GM19238 (cell line): ENCODE measurements at regions not wholly inside any gene's neighbourhood (a gene's known extent, or its start where the extent isn't known, plus 50 kb on each side); places are given as distances from the start of the nearest gene placed in this dataset.
"Not testable (repeated sequence)": the region's sequence is repeated elsewhere in the genome, so short reads cannot be mapped to it uniquely, and the experiment has no call there.

Experiments used
- DNase-seq: peaks from one replicate; pipeline ENCODE4 v3.0.0; 2011; ENCODE audit warnings: low spot score; ENCODE audit not compliant: insufficient read length

DNA sequence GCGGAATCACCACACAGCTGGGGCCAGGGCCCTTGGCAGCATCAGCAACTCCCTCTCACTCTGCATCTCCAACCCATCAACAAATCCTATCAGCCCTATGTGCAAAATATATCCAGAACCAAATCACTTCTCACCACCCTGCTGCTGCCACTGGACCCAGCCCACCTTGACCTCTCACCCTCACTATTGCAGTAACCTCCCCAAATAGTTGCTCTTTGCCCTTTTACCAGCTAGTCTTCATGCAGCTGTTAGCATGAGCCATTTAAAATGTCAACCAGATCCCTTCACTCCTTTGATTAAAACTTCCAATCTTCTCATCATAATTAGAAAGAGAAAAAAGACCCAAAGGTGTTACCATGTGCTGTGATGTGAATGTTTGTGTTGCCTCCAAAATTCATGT lies 155.7 kb upstream of the IRF2BP2 start:
- DNase-seq = no peak

DNA sequence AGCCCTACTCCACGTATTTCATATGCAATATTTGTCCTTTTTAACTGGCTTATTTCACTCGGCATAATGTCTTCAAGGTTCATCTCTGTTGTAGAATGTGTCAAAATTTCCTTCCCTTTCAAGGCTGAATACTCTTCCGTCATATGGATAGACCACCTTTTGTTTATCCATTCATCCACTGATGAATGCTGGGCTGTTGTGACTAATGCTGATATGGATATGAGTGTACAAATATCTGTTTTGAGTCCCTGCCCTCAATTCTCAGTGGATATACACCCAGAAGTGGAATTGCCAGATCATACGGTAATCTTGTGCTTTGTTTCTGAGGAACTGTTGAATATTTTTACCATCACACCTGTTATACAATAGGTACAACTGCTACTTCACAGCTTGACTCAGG lies 155.2 kb upstream of the IRF2BP2 start:
- DNase-seq = no peak

DNA sequence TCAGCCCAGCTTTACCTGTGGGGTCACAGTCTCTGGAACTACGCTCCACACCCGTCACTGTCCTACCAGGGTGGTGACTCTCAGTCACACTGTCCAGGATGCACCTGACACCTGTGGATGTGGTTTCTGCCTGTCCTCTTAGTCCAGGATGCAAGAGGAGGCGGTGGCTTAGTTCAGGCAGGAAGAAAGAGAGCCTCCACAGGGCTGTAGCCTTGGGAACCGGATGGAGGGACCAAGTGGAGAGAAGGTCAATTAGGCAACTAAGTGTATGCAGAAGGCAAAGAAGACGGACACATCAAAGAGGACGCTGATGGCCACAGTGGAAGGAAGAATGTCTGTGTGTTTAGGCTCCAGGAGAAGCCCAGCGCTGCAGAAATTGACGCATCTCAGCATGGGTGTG lies 153.9 kb upstream of the IRF2BP2 start:
- DNase-seq = no peak

DNA sequence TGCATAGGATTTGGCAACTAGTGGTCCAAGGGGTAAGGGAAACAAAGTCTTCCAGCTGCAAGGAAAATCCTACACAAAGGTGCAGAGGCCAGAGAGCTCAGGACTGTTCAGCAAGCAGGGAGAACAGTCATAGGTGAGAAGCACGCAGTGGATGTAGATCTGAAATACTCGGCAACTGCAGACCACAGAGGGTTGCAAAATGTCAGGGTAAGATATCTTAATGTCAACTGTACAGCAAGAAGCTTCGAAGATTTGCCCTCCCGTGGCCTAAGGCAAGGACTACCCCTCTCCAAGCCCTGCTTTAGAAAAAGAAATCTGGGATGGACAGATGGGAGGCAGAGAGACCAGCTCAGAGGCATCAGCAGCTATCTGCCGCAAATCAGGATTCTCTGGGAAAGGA lies 153.4 kb upstream of the IRF2BP2 start:
- no peak for DNase-seq

DNA sequence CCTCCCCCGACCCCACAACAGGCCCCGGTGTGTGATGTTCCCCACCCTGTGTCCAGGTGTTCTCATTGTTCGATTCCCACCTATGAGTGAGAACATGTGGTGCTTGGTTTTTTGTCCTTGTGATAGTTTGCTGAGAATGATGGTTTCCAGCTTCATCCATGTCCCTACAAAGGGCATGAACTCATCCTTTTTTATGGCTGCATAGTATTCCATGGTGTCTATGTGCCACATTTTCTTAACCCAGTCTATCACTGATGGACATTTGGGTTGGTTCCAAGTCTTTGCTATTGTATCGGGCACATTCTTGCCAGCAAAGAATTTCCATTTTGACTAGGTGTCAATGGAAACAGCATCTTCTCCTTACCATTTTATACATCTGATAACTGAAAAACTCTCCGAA lies 152.1 kb upstream of the IRF2BP2 start:
- DNase-seq = not testable (repeated sequence)

DNA sequence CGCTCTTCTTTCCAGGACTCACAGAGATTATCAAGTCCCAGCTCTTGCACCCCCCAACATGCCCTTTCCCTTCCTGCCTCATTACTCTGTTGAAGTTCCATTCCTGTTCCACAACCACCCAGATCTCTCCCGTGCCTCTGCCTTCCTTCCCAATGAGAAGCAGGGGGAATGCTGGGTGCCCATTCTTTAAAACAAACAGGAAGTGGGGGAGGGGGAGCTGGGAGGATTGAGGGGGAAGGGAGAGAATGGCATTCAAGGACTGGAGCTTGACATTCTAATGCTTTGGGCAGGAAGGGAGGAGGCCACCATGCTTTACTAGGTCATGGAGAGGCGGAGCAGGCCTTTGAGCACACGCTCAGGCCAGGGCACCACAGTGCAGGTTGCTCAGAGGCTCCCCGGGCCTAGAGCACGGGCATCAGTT lies 150.3 kb upstream of the IRF2BP2 start:
- DNase-seq = no peak

DNA sequence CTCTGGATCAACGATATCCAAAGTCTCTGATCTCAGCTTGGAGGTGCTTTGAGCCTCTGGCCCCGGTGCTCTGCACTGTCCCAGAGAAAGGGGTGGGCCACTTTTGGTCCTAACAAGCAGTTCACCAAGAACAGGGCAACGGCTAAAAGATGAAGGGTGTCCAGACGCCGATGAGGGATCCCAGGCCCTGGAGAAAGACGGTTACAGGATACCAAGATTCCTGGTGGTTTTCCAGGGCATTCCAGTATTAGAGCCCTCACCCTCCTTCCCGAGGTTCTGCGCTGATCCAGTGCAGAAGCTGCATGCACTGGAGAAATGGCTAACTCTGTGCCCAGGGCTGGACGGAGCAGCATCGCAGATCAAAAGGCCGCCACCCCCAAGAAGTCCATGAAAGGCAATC lies 149.9 kb upstream of the IRF2BP2 start:
- no peak for DNase-seq

DNA sequence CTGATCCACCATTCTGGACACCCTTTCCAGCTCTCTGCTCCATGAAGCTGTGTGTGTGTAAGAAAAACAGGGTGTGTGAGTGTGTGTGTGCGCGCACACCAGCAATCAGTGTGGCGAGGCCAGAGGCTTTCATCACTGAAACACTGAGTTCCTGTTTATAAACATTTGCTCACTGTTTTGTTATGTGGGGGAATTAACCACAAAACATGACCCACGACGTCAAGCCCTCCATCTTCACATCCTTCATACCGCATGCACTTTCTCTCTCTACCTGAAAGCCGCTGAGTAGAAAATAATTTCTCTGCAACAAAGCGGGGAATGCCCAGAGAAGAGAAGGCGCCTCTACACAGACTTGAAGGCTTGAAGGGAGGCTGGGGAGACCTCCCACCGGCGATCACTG lies 148.9 kb upstream of the IRF2BP2 start:
- DNase-seq = no peak

DNA sequence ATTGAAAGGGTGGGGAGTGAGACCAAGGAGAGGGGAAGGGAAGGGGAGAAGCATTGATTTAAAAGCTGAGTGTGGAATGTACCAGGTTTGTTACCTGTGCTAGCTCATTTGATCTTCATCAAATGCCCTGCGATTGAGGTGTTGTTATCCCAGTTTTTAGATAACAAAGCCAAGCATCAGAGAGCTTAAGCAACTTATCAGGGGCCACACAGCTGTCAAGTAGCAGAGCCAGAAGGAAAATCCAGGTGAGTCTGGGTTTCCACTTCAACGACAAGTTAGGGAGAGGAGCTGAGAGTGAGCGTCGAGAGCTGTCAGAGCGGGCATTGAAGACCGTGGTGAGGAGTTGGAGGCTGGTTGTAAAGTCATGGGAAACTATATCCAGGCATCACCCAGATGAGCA lies 146.9 kb upstream of the IRF2BP2 start:
- DNase-seq = no peak

DNA sequence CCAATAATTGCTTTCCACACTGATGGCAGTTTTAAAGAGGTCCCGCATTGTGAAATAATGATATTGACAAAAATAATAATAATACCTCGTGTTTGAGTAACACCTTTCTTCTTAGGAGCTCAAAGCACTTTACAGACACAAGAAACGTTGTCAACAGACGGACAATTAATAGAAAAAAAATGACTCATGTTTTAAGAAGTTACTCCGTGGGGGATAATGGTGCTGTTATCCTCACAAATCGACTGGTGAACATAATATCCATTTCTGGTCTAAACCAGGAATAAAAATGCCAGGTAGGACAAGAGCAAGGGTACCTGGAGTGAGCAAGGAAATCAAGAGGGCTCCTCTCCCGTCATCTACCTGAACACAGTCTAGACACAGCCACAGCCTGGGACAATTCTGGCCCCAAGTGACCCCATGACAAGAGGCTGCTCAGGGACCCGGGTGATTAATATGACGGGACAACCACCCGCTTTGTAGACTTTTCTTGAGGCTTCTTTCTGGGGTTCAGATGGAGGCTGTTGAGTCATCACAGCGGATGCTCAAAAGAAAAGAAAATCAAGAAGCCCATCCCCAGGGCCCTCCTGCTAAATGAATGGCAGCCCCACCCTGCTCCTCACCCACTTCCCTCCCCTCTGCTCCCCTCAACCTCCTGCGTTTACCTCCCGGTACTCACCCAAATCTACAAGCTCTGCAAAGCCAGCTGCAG lies 146.2 kb upstream of the IRF2BP2 start:
- no peak for DNase-seq

DNA sequence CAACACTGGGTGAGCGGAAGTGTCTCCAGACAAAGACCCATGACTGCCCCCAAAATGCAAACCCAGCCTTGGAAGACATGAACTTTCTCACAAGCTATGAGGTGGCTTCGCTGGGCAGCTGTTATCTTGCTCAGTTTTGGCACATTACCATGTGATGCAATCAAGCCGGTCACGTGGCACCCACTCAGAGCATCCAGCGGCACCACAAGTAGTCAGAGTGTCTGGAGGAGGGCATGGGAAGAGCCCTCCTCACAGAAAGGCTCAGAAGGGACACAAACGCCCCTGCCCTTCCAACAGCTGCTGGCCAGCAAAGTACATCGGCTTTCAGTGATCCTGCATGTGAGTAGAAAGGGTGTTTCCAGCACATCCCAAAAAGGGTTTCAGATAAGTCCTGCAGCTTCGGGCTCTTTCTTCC lies 145.5 kb upstream of the IRF2BP2 start:
- DNase-seq = no peak

DNA sequence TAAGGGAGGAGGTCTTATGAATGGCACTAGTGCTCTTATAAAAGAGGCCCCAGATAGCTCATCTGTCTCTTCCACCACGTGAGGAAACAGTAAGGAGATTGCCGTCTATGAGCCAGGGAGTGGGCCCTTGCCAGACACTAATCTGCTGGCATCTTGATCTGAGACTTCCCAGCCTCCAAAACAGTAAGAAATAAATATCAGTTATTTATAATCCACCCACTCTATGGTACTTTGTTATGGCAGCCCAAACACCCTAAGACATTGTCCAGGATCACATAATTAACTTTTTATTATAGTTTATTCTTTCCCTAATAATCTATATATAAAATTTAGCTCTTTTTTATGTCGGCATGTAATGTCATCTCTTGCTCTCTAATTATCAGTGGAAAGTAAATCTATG lies 144.0 kb upstream of the IRF2BP2 start:
- no peak for DNase-seq

DNA sequence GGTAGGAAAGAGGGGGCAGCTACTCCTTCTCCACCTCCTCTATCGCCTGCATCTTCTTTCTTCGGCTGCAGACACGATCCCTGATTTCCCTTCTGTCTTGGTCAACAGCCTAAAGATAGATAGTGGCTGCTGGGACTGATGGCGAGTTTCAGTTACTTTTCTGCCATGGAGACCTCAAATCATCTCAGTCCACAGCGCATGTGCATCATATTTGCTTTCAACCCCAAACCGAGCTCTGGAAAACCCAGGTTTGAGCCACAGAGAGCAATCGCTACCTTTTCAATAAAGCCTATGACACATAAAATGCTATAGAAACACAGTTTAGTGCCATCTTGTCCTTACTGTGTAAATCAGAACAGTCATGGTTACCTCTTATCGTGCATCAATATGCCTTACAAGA lies 142.9 kb upstream of the IRF2BP2 start:
- no peak for DNase-seq

DNA sequence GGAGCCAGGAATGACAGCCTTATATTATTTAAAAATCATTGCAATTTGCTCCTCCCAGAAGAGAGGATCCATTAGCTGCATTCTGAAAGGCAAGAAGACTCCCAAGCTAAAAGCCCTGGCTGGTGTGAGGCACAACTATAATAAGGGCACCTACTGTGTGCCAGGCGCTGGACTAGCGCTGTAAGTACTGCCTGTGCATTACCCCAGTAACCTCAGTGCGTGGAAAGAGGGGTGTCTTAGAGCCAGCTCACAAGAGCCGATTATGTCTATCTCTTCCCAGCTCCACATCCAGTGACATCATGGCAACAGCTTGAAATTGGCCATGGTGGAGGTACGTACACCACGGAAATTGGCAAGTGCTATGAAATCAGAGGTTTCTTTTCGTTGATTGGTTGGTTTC lies 141.7 kb upstream of the IRF2BP2 start:
- DNase-seq = no peak

DNA sequence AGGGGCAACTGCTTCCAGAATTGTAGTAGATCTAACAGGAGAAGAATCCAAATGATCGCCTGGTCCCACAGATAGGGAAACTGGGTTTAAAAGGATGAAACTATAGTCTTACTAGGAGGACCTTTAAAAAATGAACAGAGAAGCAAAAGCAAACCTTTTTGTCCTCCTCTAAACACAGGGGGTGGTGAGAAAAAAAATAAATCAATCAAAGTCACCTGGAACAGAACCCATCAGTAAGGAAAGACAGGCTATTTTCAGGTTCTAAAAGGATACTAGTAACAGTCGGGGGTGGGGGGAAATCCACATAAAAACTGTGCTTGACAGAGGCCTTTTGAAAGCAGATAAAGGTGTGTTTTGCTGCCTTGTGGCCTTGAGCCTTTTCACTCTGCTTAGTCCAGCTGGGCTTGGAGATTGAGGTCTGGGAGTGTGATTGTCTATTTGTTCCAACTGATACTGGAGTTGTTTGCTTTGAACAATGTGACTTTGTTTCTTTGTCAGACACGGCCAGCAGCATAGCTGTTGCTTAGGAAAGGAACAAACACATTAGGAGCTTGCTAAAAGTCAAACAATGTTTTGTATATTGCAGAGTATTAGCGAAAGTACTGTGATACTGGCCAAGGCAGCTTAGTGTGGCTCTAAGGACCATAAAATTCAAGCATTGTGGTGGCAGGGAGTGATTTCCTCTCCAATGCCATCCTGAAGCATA lies 141.1 kb upstream of the IRF2BP2 start:
- no peak for DNase-seq

DNA sequence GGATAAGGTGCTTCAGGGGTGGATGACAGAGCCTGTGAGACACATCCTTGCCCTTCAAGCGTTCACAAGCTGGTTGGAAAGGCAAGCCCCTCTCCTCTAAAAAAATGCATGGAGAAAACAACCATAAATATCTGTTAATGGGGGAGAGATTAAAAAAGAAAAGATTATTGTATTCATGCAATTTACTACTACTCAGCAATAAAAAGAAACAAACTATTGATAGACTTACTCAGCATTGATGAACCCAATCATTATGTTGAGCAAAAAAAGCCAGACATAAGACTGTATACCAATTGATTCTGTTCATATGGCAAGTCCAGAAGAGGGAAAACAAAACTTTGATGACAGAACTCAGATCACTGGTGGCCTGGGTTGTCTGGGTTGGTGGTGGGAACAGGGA lies 138.7 kb upstream of the IRF2BP2 start:
- no peak for DNase-seq

DNA sequence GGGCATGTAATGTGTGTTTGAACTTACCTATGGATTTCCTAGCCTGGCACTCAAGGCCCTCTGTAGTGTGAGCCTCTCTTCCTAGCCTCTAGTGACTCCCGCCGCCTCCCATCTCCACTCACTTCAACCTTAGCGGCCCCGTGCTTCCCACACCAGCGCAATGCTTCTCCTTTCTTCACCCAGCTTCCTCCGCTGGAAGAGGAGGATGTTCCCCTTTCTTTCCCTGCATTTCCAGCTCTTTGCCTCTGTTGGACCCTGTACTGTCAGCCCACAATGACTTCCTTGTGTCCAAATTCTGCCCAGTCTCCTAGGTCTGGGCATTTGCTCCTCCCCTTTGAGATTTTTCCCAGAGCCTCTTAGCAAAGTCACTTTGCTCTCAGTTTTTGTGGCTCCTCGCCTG lies 138.1 kb upstream of the IRF2BP2 start:
- DNase-seq = no peak

DNA sequence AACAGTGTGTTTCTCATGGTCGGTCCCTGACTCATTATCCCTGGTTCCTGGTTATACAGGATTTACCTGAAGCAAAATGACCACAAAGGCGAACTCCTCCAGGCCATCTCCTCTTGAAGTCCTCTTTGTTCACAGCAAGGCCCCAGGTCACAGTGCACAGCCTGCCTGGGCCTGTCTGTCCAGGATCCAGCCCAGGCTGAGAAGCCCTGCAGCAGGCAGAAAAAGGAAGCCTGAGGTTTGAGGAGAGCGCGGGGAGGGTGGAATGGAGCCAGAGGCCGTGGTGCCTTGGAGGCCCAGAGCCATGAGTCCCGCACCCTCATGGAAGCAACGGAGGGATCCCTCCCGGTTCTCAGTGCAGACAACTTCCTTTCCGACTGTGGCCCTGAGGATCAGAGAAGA lies 136.8 kb upstream of the IRF2BP2 start:
- no peak for DNase-seq

DNA sequence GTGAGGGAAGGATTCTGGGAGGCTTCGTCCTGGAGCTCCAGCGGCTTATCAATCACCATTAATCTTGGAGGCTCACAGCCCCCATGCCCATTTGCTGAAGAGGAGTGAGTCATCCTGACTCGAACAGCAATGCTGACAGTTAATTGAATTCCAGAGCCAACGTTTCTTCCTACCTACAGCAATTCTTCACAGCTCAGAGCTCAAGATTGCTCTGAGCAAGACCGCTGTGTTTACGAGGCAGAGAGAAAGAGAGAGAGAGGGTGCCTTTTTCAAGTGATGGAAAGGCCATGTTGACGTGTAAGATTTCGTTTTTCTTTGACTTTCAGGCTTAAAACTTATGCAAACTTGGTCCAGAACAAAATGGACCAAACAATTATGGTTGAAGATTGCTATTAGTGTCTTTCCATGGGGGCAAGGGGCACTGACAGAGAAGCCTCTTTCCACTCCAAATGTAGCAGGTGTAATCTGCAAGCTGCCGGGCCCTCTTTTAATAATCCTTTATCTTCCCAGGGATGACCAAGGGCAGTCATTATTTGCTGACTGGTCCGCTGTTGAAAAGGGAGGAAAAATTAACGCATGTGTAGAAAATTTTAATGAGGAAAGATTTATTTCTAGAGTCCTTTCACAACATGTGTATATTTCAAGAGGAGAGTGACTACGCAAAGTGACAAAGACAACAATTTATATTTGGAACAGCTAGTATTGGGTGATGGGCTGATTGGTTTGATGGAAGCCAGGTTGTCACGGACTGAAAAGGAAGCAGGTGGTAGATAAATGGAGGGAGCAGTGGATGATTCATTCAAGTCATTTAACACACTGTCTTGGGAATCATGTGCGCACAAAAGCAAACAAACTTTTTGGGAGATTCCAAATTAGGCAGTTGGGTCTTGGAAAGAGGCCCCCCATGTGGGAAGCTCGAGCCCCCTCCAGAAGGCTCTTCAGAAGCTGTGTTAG lies 136.1 kb upstream of the IRF2BP2 start:
- DNase-seq = no peak

DNA sequence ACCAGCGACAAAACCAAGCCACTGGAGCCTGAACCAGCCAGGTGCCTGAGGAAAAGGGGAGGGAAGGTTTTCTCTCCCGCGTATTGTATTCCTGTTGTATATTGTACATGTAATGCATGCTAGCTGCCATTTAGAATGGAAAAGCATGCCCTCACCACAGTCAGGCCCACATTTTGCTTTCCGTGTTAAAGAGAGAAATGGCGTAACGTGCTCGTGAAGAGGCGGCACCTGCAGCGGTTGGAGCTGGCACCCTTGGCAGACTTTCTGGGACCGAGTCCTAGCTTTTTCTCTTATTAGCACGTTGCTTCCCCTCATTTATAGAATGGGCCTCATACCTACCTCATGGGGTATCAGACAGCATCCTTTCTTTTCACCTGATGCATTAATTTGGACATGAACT lies 135.3 kb upstream of the IRF2BP2 start:
- DNase-seq = no peak

DNA sequence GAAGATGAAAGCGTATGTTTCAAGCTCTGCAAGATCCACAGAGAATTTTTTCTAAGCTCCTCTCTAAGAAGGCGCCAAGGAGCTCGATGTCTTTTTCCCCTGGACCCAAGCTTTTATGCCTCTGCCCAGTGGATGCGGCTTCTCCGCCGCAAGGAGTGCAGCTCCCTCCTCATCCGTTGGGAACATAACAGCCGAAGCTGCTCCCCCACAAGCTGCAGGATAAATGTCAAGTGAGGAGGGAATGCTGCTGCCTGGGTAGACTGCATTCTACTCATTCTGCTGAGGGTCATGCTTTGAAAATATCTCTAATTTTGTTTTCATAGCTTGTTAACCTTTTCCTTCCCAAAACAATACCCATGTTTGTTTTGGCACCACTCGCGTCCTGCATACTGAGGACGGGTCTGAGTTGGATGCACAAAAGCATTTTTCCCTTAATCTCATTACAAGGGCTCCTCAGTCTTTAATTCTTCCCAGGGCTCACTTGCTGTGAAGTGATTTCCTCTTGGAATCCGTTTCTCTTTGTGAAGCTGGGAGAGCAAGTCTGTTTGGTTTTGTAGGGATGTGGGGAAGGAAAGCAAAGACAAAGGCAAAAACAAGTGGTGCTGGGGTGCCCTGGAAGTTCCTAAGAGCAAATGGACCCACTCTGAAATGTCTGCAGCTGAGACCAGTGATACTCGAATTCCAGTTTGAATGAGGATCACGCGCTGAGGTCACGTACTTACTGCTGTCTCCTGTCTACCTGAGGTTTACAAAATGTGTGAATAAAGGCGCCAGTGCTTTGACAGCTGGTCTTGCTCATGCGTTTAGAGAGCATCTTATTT lies 134.0 kb upstream of the IRF2BP2 start:
- no peak for DNase-seq
